H1 (cell line): ENCODE measurements at regions not wholly inside any gene's neighbourhood (a gene's known extent, or its start where the extent isn't known, plus 50 kb on each side); places are given as distances from the start of the nearest gene placed in this dataset.

Source experiments
- CTCF ChIA-PET: fragments of 300-600 bp; sonication (Branson Sonifier 250); formaldehyde crosslinking; loops from one replicate; lab custom pipeline; 2021; ENCODE audit not compliant: partially characterized antibody; lab: Charles Lee
- POLR2A ChIA-PET: fragments of 300-600 bp; sonication (Branson Sonifier 250); formaldehyde crosslinking; loops from one replicate; lab custom pipeline; 2021; ENCODE audit warnings: inconsistent platforms; ENCODE audit not compliant: partially characterized antibody; lab: Charles Lee
- DNase-seq, 2 experiments: peaks; one replicate each; pipeline versions ENCODE4 v3.0.0 to v3.0.0-alpha.2; 2010 to 2022; ENCODE audit warnings: low spot score in 2 of 2, low read depth in 1 of 2, mixed read lengths in 1 of 2
- FAIRE-seq: peaks from 2 replicates; lab custom pipeline; 2011; peaks lifted over from hg19 to GRCh38; lab: Jason Lieb, UNC
- H2AFZ ChIP-seq: 2 replicates; pipeline ENCODE4 v1.8.1; 2012; ENCODE audit warnings: low read length, inconsistent platforms
- H2AK5ac ChIP-seq: 2 replicates; pipeline ENCODE4 v1.6.1; 2013; ENCODE audit warnings: low read depth, low read length
- H2BK120ac ChIP-seq: replicated peaks from 2 replicates; pipeline ENCODE3; 2013; ENCODE audit warnings: low read depth, low read length, inconsistent platforms
- H2BK12ac ChIP-seq: 2 replicates; pipeline ENCODE4 v1.6.1; 2013; ENCODE audit warnings: low read depth, low read length
- H2BK15ac ChIP-seq: 2 replicates; pipeline ENCODE4 v1.6.1; 2013; ENCODE audit warnings: low read length
- H2BK20ac ChIP-seq: 2 replicates; pipeline ENCODE4 v1.6.1; 2013; ENCODE audit warnings: low read length
- H2BK5ac ChIP-seq: 2 replicates; pipeline ENCODE4 v1.6.1; 2013; ENCODE audit warnings: low read depth, low read length
- H3K14ac ChIP-seq: 2 replicates; pipeline ENCODE4 v1.6.1; 2013; ENCODE audit warnings: inconsistent platforms; ENCODE audit not compliant: insufficient read length
- H3K18ac ChIP-seq: 2 replicates; pipeline ENCODE4 v1.6.1; 2013; ENCODE audit warnings: low read length; ENCODE audit errors: extremely low read depth
- H3K23ac ChIP-seq: 2 replicates; pipeline ENCODE4 v1.6.1; 2013; ENCODE audit warnings: inconsistent platforms; ENCODE audit not compliant: insufficient read length
- H3K23me2 ChIP-seq: 2 replicates; pipeline ENCODE4 v1.6.1; 2013; ENCODE audit warnings: low read depth, low read length
- H3K27ac ChIP-seq: 2 replicates; pipeline ENCODE4 v1.6.1; 2011; ENCODE audit warnings: low read depth, low read length, inconsistent platforms
- H3K27me3 ChIP-seq, 4 experiments: replicated peaks in 1 of 4; 1 replicate in 1 of 4; 2 replicates in 3 of 4; pipeline versions ENCODE4 v1.6.1 to v1.8.1; 2011 to 2013; ENCODE audit warnings: low read length in 3 of 4, mild to moderate bottlenecking in 3 of 4, inconsistent platforms in 2 of 4, mixed read lengths in 2 of 4, moderate library complexity in 1 of 4; ENCODE audit not compliant: control insufficient read depth in 3 of 4, insufficient read depth in 3 of 4; ENCODE audit errors: extremely low read depth in 1 of 4
- H3K36me3 ChIP-seq, 4 experiments: 2 replicates each; pipeline versions ENCODE4 v1.6.1 to v1.8.1; 2011 to 2013; ENCODE audit warnings: mild to moderate bottlenecking in 4 of 4, low read length in 3 of 4, moderate library complexity in 2 of 4, control low read depth in 1 of 4, inconsistent platforms in 1 of 4; ENCODE audit not compliant: insufficient read depth in 4 of 4, control insufficient read depth in 2 of 4
- H3K4ac ChIP-seq: replicated peaks from 2 replicates; pipeline ENCODE3; 2013; ENCODE audit warnings: low read length, low read depth, mixed read lengths, inconsistent platforms; ENCODE audit not compliant: insufficient read length
- H3K4me1 ChIP-seq, 4 experiments: replicated peaks in 1 of 4; 1 replicate in 1 of 4; 2 replicates in 3 of 4; pipeline versions ENCODE4 v1.6.1 to v1.8.1; 2011 to 2013; ENCODE audit warnings: low read length in 3 of 4, inconsistent platforms in 2 of 4, mixed read lengths in 1 of 4; ENCODE audit not compliant: insufficient read depth in 4 of 4, control insufficient read depth in 3 of 4
- H3K4me2 ChIP-seq, 2 experiments: 2 replicates each; pipeline versions ENCODE4 v1.6.1 to v1.8.1; 2011 to 2013; ENCODE audit warnings: low read depth in 2 of 2, low read length in 2 of 2, control low read depth in 1 of 2, inconsistent platforms in 1 of 2, mild to moderate bottlenecking in 1 of 2; ENCODE audit not compliant: insufficient read depth in 1 of 2
- H3K4me3 ChIP-seq, 4 experiments: fragments of 200-600, 300-600 bp in 1 of 4; sonication (generic), shearing (Covaris generic), sonication (Bioruptor Twin) in 1 of 4; 2 replicates each; pipeline versions ENCODE4 v1.5.1 to v1.8.1; 2011 to 2016; ENCODE audit warnings: low read length in 4 of 4, low read depth in 3 of 4, control low read depth in 2 of 4, inconsistent platforms in 2 of 4, mild to moderate bottlenecking in 2 of 4, mixed read lengths in 1 of 4, moderate library complexity in 1 of 4; ENCODE audit not compliant: insufficient read depth in 2 of 4; ENCODE audit errors: extremely low read depth in 1 of 4
- H3K56ac ChIP-seq: replicated peaks from 2 replicates; pipeline ENCODE3; 2013; ENCODE audit warnings: low read depth, mild to moderate bottlenecking, mixed read lengths, low read length, inconsistent platforms; ENCODE audit not compliant: insufficient read length
- H3K79me1 ChIP-seq: 2 replicates; pipeline ENCODE4 v1.6.1; 2013; ENCODE audit warnings: low read depth, low read length, control low read depth
- H3K79me2 ChIP-seq, 2 experiments: 2 replicates each; pipeline versions ENCODE4 v1.6.1 to v1.8.1; 2012 to 2013; ENCODE audit warnings: low read length in 2 of 2, mild to moderate bottlenecking in 2 of 2, inconsistent platforms in 1 of 2; ENCODE audit not compliant: insufficient read depth in 2 of 2, control insufficient read depth in 1 of 2
- H3K9ac ChIP-seq, 4 experiments: replicated peaks in 1 of 4; 1 replicate in 1 of 4; 2 replicates in 3 of 4; pipeline versions ENCODE4 v1.6.1 to v1.8.1; 2011 to 2013; ENCODE audit warnings: low read depth in 3 of 4, low read length in 3 of 4, control low read depth in 2 of 4, mild to moderate bottlenecking in 2 of 4, moderate library complexity in 2 of 4, inconsistent platforms in 1 of 4; ENCODE audit errors: extremely low read depth in 1 of 4
- H3K9me3 ChIP-seq, 2 experiments: 2 replicates each; pipeline versions ENCODE4 v1.6.1 to v1.8.1; 2012 to 2013; ENCODE audit warnings: mild to moderate bottlenecking in 2 of 2, moderate library complexity in 2 of 2, control low read depth in 1 of 2, inconsistent platforms in 1 of 2, low read depth in 1 of 2, low read length in 1 of 2, mixed read lengths in 1 of 2; ENCODE audit not compliant: insufficient read depth in 2 of 2
- H4K20me1 ChIP-seq, 2 experiments: replicated peaks in 1 of 2; 2 replicates each; pipeline versions ENCODE3 to v1.8.1; 2011 to 2013; ENCODE audit warnings: inconsistent platforms in 2 of 2, low read length in 2 of 2, mild to moderate bottlenecking in 1 of 2; ENCODE audit not compliant: insufficient read depth in 2 of 2, control insufficient read depth in 1 of 2
- H4K5ac ChIP-seq: 2 replicates; pipeline ENCODE4 v1.6.1; 2013; ENCODE audit warnings: low read length, low read depth, mixed read lengths, inconsistent platforms; ENCODE audit not compliant: insufficient read length
- H4K8ac ChIP-seq: 2 replicates; pipeline ENCODE4 v1.8.0; 2013; ENCODE audit warnings: mild to moderate bottlenecking, moderate library complexity, low read length, inconsistent platforms; ENCODE audit not compliant: insufficient read depth; ENCODE audit errors: extremely low read depth
- H4K91ac ChIP-seq: replicated peaks from 2 replicates; pipeline ENCODE3; 2013; ENCODE audit warnings: low read length, mixed read lengths, inconsistent platforms; ENCODE audit not compliant: insufficient read length
- RAD21 ChIP-seq, 2 experiments: IDR thresholded peaks in 1 of 2; conservative IDR thresholded peaks in 1 of 2; 2 replicates each; pipeline ENCODE4 v1.6.1; 2011; ENCODE audit warnings: low read depth in 2 of 2, low read length in 2 of 2, improper control_type of control experiment in 1 of 2, inconsistent platforms in 1 of 2, mild to moderate bottlenecking in 1 of 2, moderate library complexity in 1 of 2
- WGBS, 2 experiments: shearing (Covaris generic) in 1 of 2; methylation state at CpG; one replicate each; pipeline versions ENCODE4 v1.1.6 to v1.1.7; 2013 to 2015; ENCODE audit warnings: low lambda C conversion rate in 2 of 2, mixed read lengths in 2 of 2, inconsistent platforms in 1 of 2, low coverage in 1 of 2, missing lambda C conversion rate in 1 of 2; ENCODE audit not compliant: insufficient replicate concordance in 2 of 2, insufficient coverage in 1 of 2, insufficient read length in 1 of 2; ENCODE audit errors: extremely low coverage in 1 of 2, missing lambda C conversion rate in 1 of 2; 5-methylcytosine and 5-hydroxymethylcytosine counted together

GRCh38 chr3:109930582-109930981, 593.2 kb upstream of the DPPA4 start:
- CTCF ChIA-PET, result no interaction called here

More at GRCh38 chr3:109930582-109930981, 593.2 kb upstream of the DPPA4 start:
- no peak overlapping the region for H4K5ac ChIP-seq
- H3K4ac ChIP-seq, result no peak overlapping the region
- H3K18ac ChIP-seq, result no peak overlapping the region
- no peak overlapping the region for H3K56ac ChIP-seq
- no peak overlapping the region for H3K4me2 ChIP-seq
- no peak overlapping the region for H3K27ac ChIP-seq
- no peak for TF ChIP-seq RAD21 (IDR thresholded peaks at IDR 0.05 in 1 of 2, conservative IDR thresholded peaks at IDR 0.05 in 1 of 2; ENCODE audit: low read depth in 2 of 2, low read length in 2 of 2)
- TF ChIP-seq, all 59 proteins: peak for 0
- no peak overlapping the region for H2AFZ ChIP-seq
- no peaks in the 10 kb centered on the region for H3K36me3 ChIP-seq
- H3K4me1 ChIP-seq, result no peaks in the 10 kb centered on the region
- H3K14ac ChIP-seq, result no peak overlapping the region
- no peak overlapping the region for H2BK20ac ChIP-seq
- no peak overlapping the region for H3K4me3 ChIP-seq
- no peaks in the 10 kb centered on the region for H3K79me2 ChIP-seq
- no peak overlapping the region for H4K8ac ChIP-seq
- H3K79me1 ChIP-seq, result no peaks in the 10 kb centered on the region
- no peak overlapping the region for H2BK15ac ChIP-seq
- 42% methylated on average over 3 of the region's 3 CpGs; no CpG with 5 or more reads in 1 of the 2 experiments for WGBS, 2 experiments
- no peak for DNase-seq
- no peaks in the 10 kb centered on the region for H3K23me2 ChIP-seq
- no peak overlapping the region for H2AK5ac ChIP-seq
- POLR2A ChIA-PET, result no interaction called here
- no peaks in the 10 kb centered on the region for H3K27me3 ChIP-seq
- no peaks in the 10 kb centered on the region for H3K9me3 ChIP-seq
- no peak overlapping the region for H2BK5ac ChIP-seq
- H2BK120ac ChIP-seq, result no peak overlapping the region
- no peak overlapping the region for H2BK12ac ChIP-seq
- H4K20me1 ChIP-seq, result no peaks in the 10 kb centered on the region
- FAIRE-seq, result no peak
- H3K23ac ChIP-seq, result no peak overlapping the region
- H3K9ac ChIP-seq, result no peak overlapping the region
- H4K91ac ChIP-seq, result no peak overlapping the region
